ENCODE measurements at regions not wholly inside any gene's neighbourhood (a gene's known extent, or its start where the extent isn't known, plus 50 kb on each side); places are given as distances from the start of the nearest gene placed in this dataset.

DNA sequence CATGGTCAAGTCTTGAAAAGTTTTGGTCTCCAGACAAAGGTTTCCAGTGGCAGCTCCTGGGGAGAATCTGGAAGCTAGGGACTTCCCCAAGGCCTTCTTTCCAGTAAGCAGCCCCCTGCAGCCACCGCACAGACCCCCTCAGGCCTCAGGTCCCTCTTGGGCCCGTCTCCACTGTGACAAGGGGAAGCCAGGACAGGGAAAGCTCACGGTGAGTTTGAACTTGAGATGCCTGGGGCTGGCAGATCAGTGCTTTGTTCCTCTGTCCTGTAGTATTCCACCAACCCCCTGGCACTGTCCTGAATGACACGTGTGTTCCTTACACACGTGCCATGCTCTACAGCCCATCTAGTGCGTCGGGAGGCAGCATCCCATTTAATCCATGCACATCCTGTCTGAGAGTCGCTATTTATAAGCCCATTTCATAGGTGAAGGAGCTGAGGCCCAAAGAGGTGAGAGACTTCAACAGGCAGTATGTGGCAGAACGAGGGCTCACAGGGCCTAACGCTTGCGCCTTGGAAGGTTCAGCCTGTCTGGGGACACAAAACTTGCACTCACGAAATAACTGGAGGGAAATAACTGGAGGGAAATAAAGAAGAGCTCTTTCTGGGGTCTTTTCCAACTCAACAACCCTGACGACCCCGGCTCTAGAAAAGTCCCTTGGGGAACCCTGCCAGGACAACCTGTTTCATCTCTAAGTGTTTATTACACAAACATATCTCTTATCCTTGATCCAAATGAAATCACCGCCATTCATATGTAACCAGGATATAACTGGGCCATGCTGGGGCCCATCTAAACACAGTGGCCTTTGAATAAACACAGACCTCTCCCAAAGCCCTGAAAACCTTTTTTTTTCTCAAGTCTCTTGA, 123.0 kb downstream of the BANF2 start (continued):
- TF ChIP-seq RERE (CRISPR knock-in tag; IDR thresholded peaks at IDR 0.05; ENCODE audit: low read depth) (0 out of 2 replicates have a peak, but pooled peaks have one; percentile 20), NRL (CRISPR knock-in tag; IDR thresholded peaks at IDR 0.05; ENCODE audit: borderline replicate concordance) (0 out of 2 replicates have a peak, but pooled peaks have one; percentile 55), GATAD1 (CRISPR knock-in tag; IDR thresholded peaks at IDR 0.05) (no peak), BCL6 (CRISPR knock-in tag; IDR thresholded peaks at IDR 0.05) (no peak), ZNF629 (CRISPR knock-in tag; conservative IDR thresholded peaks at IDR 0.05) (peak; percentile 95), AHR (CRISPR knock-in tag; IDR thresholded peaks at IDR 0.05) (0 out of 2 replicates have a peak, but pooled peaks have one; percentile 13), KAT8 (CRISPR knock-in tag; IDR thresholded peaks at IDR 0.05) (no peak), ZNF205 (CRISPR knock-in tag; IDR thresholded peaks at IDR 0.05) (no peak), ZNF720 (CRISPR knock-in tag; IDR thresholded peaks at IDR 0.05) (no peak), TAF15 (IDR thresholded peaks at IDR 0.05; ENCODE audit: low read depth, low read length, poor library complexity, severe bottlenecking) (no peak)
- TF ChIP-seq, protein P1, sequence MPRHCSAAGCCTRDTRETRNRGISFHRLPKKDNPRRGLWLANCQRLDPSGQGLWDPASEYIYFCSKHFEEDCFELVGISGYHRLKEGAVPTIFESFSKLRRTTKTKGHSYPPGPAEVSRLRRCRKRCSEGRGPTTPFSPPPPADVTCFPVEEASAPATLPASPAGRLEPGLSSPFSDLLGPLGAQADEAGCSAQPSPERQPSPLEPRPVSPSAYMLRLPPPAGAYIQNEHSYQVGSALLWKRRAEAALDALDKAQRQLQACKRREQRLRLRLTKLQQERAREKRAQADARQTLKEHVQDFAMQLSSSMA (CRISPR knock-in tag; IDR thresholded peaks at IDR 0.05) = no peak

Measured in HepG2 (cell line).